CD4-positive, alpha-beta T cell treated with Interleukin-6 for 4 hours (primary cell): ENCODE measurements at regions not wholly inside any gene's neighbourhood (a gene's known extent, or its start where the extent isn't known, plus 50 kb on each side); places are given as distances from the start of the nearest gene placed in this dataset.

Source experiments
- DNase-seq: peaks from one replicate; pipeline ENCODE4 v3.0.0-alpha.2; 2020; ENCODE audit warnings: mixed read lengths

- no peak for DNase-seq
Observed at GRCh38 chr2:106041150-106041549, 153.0 kb downstream of the UXS1 start.

- DNase-seq = no peak
Observed at GRCh38 chr2:106039634-106040315, 154.3 kb downstream of the UXS1 start.

GRCh38 chr2:106038601-106039375, 155.3 kb downstream of the UXS1 start:
- no peak for DNase-seq

- no peak for DNase-seq
Observed at GRCh38 chr2:106037932-106038331, 156.2 kb downstream of the UXS1 start.

- no peak for DNase-seq
Observed at GRCh38 chr2:106037262-106037661, 156.8 kb downstream of the UXS1 start.

GRCh38 chr2:106034325-106034724, 159.8 kb downstream of the UXS1 start:
- DNase-seq = no peak

GRCh38 chr2:106032676-106033075, 161.4 kb downstream of the UXS1 start:
- DNase-seq = no peak

GRCh38 chr2:106030287-106031268, 163.5 kb downstream of the UXS1 start:
- DNase-seq = no peak

- no peak for DNase-seq
Observed at GRCh38 chr2:106028192-106028591, 165.9 kb downstream of the UXS1 start.

- no peak for DNase-seq
Observed at GRCh38 chr2:106026271-106027190, 167.6 kb downstream of the UXS1 start.

- DNase-seq = no peak
Observed at GRCh38 chr2:106025796-106026195, 168.3 kb downstream of the UXS1 start.

GRCh38 chr2:106021662-106022028, 172.5 kb downstream of the UXS1 start:
- DNase-seq = no peak

GRCh38 chr2:106020821-106021661, 173.1 kb downstream of the UXS1 start:
- no peak for DNase-seq

GRCh38 chr2:106020032-106020431, 174.1 kb downstream of the UXS1 start:
- no peak for DNase-seq

- DNase-seq = no peak
Observed at GRCh38 chr2:106018141-106018540, 176.0 kb downstream of the UXS1 start.

- DNase-seq = no peak
Observed at GRCh38 chr2:106012591-106013347, 181.3 kb downstream of the UXS1 start.

GRCh38 chr2:106012001-106012590, 182.0 kb downstream of the UXS1 start:
- DNase-seq = no peak

GRCh38 chr2:106011380-106011779, 182.7 kb downstream of the UXS1 start:
- no peak for DNase-seq

- no peak for DNase-seq
Observed at GRCh38 chr2:106010818-106011355, 183.2 kb downstream of the UXS1 start.

- DNase-seq = no peak
Observed at GRCh38 chr2:106009096-106009495, 185.0 kb downstream of the UXS1 start.
